ENCODE measurements at regions not wholly inside any gene's neighbourhood (a gene's known extent, or its start where the extent isn't known, plus 50 kb on each side); places are given as distances from the start of the nearest gene placed in this dataset.

- ATAC-seq, result no peak
- DNase-seq, result no peak
- Histone ChIP-seq H3K36me3 (no peaks in the 10 kb centered on the region), H3K27me3 (no peaks in the 10 kb centered on the region), H3K27ac (no peak overlapping the region), H3K4me1 (no peaks in the 10 kb centered on the region), H3K4me3 (no peak overlapping the region), H3K9me3 (no peaks in the 10 kb centered on the region)
- TF ChIP-seq CTCF (IDR thresholded peaks at IDR 0.05), result no peak
- intact Hi-C loops (cut with DNase I), result no loop called here
Measured at GRCh38 chr21:35268817-35269216, 219.7 kb upstream of the RUNX1 start.

GRCh38 chr21:35268261-35268660, 219.2 kb upstream of the RUNX1 start:
- Histone ChIP-seq H3K36me3 (no peaks in the 10 kb centered on the region), H3K4me1 (no peaks in the 10 kb centered on the region), H3K27me3 (no peaks in the 10 kb centered on the region), H3K27ac (no peak overlapping the region), H3K4me3 (no peak overlapping the region), H3K9me3 (no peaks in the 10 kb centered on the region)
- intact Hi-C loops (cut with DNase I), result no loop called here
- TF ChIP-seq CTCF (IDR thresholded peaks at IDR 0.05), result no peak
- no peak for DNase-seq
- ATAC-seq, result no peak

GRCh38 chr21:35266546-35266945, 217.4 kb upstream of the RUNX1 start:
- H3K27ac ChIP-seq, result no peak overlapping the region
- no peaks in the 10 kb centered on the region for H3K9me3 ChIP-seq
- no peaks in the 10 kb centered on the region for H3K36me3 ChIP-seq
- no peaks in the 10 kb centered on the region for H3K4me1 ChIP-seq
- intact Hi-C loops (cut with DNase I), result no loop called here
- no peaks in the 10 kb centered on the region for H3K27me3 ChIP-seq
- TF ChIP-seq CTCF (IDR thresholded peaks at IDR 0.05), result no peak
- DNase-seq, result no peak
- H3K4me3 ChIP-seq, result no peak overlapping the region
- ATAC-seq, result no peak

- TF ChIP-seq CTCF (IDR thresholded peaks at IDR 0.05), result no peak
- Histone ChIP-seq H3K4me1 (no peaks in the 10 kb centered on the region), H3K9me3 (no peaks in the 10 kb centered on the region), H3K27ac (no peak overlapping the region), H3K27me3 (no peaks in the 10 kb centered on the region), H3K4me3 (no peak overlapping the region), H3K36me3 (no peaks in the 10 kb centered on the region)
- intact Hi-C loops (cut with DNase I), result no loop called here
- DNase-seq (no peak), ATAC-seq (no peak)
Measured at GRCh38 chr21:35265170-35265877, 216.2 kb upstream of the RUNX1 start.

GRCh38 chr21:35259457-35259856, 210.4 kb upstream of the RUNX1 start:
- Histone ChIP-seq H3K27ac (no peak overlapping the region), H3K36me3 (no peaks in the 10 kb centered on the region), H3K9me3 (no peaks in the 10 kb centered on the region), H3K4me3 (no peak overlapping the region), H3K4me1 (peaks cover 6% of the 10 kb centered on the region), H3K27me3 (no peaks in the 10 kb centered on the region)
- no peak for TF ChIP-seq CTCF (IDR thresholded peaks at IDR 0.05)
- intact Hi-C loops (cut with DNase I), result no loop called here
- DNase-seq, result no peak
- ATAC-seq, result no peak

- no peak for ATAC-seq
- H3K36me3 ChIP-seq, result no peaks in the 10 kb centered on the region
- intact Hi-C loops (cut with DNase I), result no loop called here
Measured at GRCh38 chr21:35258521-35258920, 209.4 kb upstream of the RUNX1 start.

More at GRCh38 chr21:35258521-35258920, 209.4 kb upstream of the RUNX1 start:
- Histone ChIP-seq H3K27ac (no peak overlapping the region), H3K9me3 (no peaks in the 10 kb centered on the region), H3K4me1 (peaks cover 6% of the 10 kb centered on the region), H3K27me3 (no peaks in the 10 kb centered on the region), H3K4me3 (no peak overlapping the region)
- no peak for TF ChIP-seq CTCF (IDR thresholded peaks at IDR 0.05)
- no peak for DNase-seq

Data from upper lobe of right lung (tissue), 1 donor.